ENCODE measurements at regions not wholly inside any gene's neighbourhood (a gene's known extent, or its start where the extent isn't known, plus 50 kb on each side); places are given as distances from the start of the nearest gene placed in this dataset.

DNA sequence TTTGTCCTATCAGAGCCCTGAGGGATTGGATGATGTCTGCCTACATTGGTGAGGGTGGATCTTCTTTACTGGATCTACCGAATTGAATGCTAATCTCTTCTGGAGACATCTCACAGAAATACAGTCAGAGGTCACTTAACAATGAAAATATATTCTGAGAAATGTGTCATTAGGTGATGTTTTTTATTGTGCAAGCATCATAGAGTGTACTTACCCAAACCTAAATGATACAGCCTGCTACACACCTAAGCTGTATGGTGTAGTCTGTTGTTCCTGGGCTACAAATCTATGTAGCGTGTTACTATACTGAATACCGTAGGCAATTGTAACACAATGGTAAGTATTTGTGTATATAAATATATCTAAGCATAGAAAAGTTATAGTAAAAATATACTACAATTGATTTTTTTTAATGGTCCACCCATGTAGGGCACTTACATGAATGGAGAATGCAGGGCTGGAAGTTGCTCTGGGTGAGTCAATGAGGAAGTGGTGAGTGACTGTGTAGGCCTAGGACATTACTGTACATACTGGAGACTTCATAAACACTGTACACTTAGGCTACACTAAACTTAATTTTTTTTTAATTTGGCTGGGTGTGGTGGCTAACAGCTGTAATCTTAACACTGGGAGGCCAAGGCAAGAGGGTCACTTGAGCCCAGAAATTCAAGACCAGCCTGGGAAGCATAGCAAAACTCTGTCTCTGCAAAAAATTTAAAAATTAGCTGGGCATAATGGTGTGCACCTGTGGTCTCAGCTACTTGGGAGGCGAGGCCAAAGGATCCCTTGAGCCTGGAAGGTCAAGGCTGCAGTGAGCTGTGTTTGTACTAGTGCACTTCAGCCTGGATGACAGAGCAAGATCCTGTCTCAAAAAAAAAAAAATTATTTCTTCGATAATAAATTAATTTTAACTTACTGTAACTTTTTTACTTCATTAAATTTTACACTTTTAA is 226.3 kb upstream of the UBE2E3 start:
- Histone ChIP-seq H3K4me1 (ENCODE audit: control insufficient read depth, insufficient read depth, low read length) (no peaks in the 10 kb centered on the region), H3K4me3 (ENCODE audit: low read depth in 2 of 2, low read length in 2 of 2) (no peak overlapping the region), H3K36me3 (ENCODE audit: control insufficient read depth, insufficient read depth, low read length) (no peaks in the 10 kb centered on the region), H3K27ac (ENCODE audit: low read length) (no peak overlapping the region), H3K9me3 (ENCODE audit: control insufficient read depth, insufficient read depth, low read depth, low read length) (peaks cover 3% of the 10 kb centered on the region; the same call in 1 of the 2 replicates), H3K27me3 (ENCODE audit: control insufficient read depth, insufficient read depth, low read length) (no peaks in the 10 kb centered on the region)
- TF ChIP-seq, protein P1, sequence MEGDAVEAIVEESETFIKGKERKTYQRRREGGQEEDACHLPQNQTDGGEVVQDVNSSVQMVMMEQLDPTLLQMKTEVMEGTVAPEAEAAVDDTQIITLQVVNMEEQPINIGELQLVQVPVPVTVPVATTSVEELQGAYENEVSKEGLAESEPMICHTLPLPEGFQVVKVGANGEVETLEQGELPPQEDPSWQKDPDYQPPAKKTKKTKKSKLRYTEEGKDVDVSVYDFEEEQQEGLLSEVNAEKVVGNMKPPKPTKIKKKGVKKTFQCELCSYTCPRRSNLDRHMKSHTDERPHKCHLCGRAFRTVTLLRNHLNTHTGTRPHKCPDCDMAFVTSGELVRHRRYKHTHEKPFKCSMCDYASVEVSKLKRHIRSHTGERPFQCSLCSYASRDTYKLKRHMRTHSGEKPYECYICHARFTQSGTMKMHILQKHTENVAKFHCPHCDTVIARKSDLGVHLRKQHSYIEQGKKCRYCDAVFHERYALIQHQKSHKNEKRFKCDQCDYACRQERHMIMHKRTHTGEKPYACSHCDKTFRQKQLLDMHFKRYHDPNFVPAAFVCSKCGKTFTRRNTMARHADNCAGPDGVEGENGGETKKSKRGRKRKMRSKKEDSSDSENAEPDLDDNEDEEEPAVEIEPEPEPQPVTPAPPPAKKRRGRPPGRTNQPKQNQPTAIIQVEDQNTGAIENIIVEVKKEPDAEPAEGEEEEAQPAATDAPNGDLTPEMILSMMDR (IDR thresholded peaks at IDR 0.05) = no peak
- TF ChIP-seq, protein P2, sequence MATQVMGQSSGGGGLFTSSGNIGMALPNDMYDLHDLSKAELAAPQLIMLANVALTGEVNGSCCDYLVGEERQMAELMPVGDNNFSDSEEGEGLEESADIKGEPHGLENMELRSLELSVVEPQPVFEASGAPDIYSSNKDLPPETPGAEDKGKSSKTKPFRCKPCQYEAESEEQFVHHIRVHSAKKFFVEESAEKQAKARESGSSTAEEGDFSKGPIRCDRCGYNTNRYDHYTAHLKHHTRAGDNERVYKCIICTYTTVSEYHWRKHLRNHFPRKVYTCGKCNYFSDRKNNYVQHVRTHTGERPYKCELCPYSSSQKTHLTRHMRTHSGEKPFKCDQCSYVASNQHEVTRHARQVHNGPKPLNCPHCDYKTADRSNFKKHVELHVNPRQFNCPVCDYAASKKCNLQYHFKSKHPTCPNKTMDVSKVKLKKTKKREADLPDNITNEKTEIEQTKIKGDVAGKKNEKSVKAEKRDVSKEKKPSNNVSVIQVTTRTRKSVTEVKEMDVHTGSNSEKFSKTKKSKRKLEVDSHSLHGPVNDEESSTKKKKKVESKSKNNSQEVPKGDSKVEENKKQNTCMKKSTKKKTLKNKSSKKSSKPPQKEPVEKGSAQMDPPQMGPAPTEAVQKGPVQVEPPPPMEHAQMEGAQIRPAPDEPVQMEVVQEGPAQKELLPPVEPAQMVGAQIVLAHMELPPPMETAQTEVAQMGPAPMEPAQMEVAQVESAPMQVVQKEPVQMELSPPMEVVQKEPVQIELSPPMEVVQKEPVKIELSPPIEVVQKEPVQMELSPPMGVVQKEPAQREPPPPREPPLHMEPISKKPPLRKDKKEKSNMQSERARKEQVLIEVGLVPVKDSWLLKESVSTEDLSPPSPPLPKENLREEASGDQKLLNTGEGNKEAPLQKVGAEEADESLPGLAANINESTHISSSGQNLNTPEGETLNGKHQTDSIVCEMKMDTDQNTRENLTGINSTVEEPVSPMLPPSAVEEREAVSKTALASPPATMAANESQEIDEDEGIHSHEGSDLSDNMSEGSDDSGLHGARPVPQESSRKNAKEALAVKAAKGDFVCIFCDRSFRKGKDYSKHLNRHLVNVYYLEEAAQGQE (IDR thresholded peaks at IDR 0.05; ENCODE audit: insufficient read depth in 1 of 2, low read depth in 2 of 2, low read length in 1 of 2) = no peak
- TF ChIP-seq SIN3A (IDR thresholded peaks at IDR 0.05; ENCODE audit: borderline replicate concordance, insufficient read depth, low read depth, low read length) (no peak), TCF7L2 (IDR thresholded peaks at IDR 0.05; ENCODE audit: low read depth, low read length) (no peak), POLR2AphosphoS5 (IDR thresholded peaks at IDR 0.05; ENCODE audit: low read depth, low read length) (no peak)
- CTCF ChIA-PET = no interaction called here
- DNase-seq (ENCODE audit: low read depth, low spot score) (no peak), ATAC-seq (no peak)
- intact Hi-C loops (cut with micrococcal nuclease; ENCODE audit: unreplicated experiment) (no loop called here), in situ Hi-C loops (cut with HindIII; ENCODE audit: low pct_unique_long_range_greater_than_20kb, low sequenced_read_pairs) (no loop called here)
- BruUV-seq (replicated peaks) = no TSS peak
- POLR2A ChIA-PET = interaction anchor here (0.7 kb wide), 1 partner anchor 1158 kb away, joined by 5 read pairs; no protein-coding TSS in a partner anchor

DNA sequence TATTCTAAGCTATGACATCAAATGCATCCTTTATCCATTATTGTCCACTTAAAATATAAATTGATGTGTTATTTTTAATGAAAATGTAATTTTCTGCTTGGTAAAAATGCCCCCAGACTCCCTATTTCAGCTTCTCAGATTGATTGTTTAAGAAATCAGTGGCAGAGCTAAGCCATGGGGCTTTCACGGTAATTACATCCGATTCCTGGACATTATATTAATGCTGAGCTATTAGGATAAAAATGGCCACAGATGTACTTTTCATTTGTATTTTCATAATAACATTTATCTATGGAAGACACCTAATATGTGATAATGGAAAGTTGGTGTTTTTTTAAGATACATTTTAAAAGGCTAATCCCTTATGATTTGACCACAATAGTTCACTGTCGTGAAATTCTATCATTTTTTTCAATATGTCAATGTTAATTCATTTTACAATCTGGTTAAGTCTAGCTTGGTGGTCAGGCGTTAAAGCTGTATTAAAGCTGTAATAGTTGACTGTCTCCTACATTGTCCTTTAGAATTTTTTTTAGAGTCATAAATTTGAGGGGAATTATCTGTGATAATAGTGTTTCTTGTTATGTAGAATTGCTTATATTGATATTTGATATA is 229.0 kb upstream of the UBE2E3 start:
- Histone ChIP-seq H3K27me3 (ENCODE audit: control insufficient read depth, insufficient read depth, low read length) (no peaks in the 10 kb centered on the region), H3K27ac (ENCODE audit: low read length) (no peak overlapping the region), H3K4me1 (ENCODE audit: control insufficient read depth, insufficient read depth, low read length) (no peaks in the 10 kb centered on the region), H3K36me3 (ENCODE audit: control insufficient read depth, insufficient read depth, low read length) (no peaks in the 10 kb centered on the region), H3K9me3 (ENCODE audit: control insufficient read depth, insufficient read depth, low read depth, low read length) (peaks cover 3% of the 10 kb centered on the region; the same call in 1 of the 2 replicates), H3K4me3 (ENCODE audit: low read depth in 2 of 2, low read length in 2 of 2) (no peak overlapping the region)
- in situ Hi-C loops (cut with HindIII; ENCODE audit: low pct_unique_long_range_greater_than_20kb, low sequenced_read_pairs) (no loop called here), intact Hi-C loops (cut with micrococcal nuclease; ENCODE audit: unreplicated experiment) (no loop called here)
- TF ChIP-seq POLR2AphosphoS5 (IDR thresholded peaks at IDR 0.05; ENCODE audit: low read depth, low read length) (no peak), TCF7L2 (IDR thresholded peaks at IDR 0.05; ENCODE audit: low read depth, low read length) (no peak)
- ChIA-PET POLR2A (no interaction called here), CTCF (no interaction called here)
- ATAC-seq (no peak), DNase-seq (ENCODE audit: low read depth, low spot score) (no peak)
- no TSS peak for BruUV-seq (replicated peaks)
